HL-60 (cell line): ENCODE measurements at regions not wholly inside any gene's neighbourhood (a gene's known extent, or its start where the extent isn't known, plus 50 kb on each side); places are given as distances from the start of the nearest gene placed in this dataset.

Experiments
- DNase-seq, 2 experiments: peaks; one replicate each; pipeline ENCODE4 v3.0.0-alpha.2; 2010 to 2020; ENCODE audit warnings: low read depth in 1 of 2, low spot score in 1 of 2
- H3K27ac ChIP-seq: fragments of 250-450 bp; sonication (Bioruptor Pico); replicated peaks from 2 replicates; pipeline ENCODE4 v1.5.1; 2020; ENCODE audit warnings: mild to moderate bottlenecking, moderate library complexity
- H3K27me3 ChIP-seq: fragments of 250-450 bp; sonication (Bioruptor Pico); 2 replicates; pipeline ENCODE4 v1.5.1; 2021; ENCODE audit warnings: mild to moderate bottlenecking, moderate library complexity; ENCODE audit not compliant: insufficient read depth, poor library complexity, severe bottlenecking
- H3K4me3 ChIP-seq: replicated peaks from 2 replicates; pipeline ENCODE4 v1.5.1; 2011; ENCODE audit warnings: mild to moderate bottlenecking, control low read depth, low read length; ENCODE audit not compliant: insufficient read depth
- GABPA ChIP-seq: IDR thresholded peaks from 2 replicates; pipeline ENCODE4 v1.6.1; 2012; ENCODE audit warnings: low read depth
- POLR2AphosphoS5 ChIP-seq: IDR thresholded peaks from 2 replicates; pipeline ENCODE4 v1.6.1; 2012; ENCODE audit warnings: low read depth
- SPI1 ChIP-seq: IDR thresholded peaks from 2 replicates; pipeline ENCODE4 v1.6.1; 2012; ENCODE audit warnings: low read depth, mild to moderate bottlenecking, borderline replicate concordance
- TF ChIP-seq, protein P1 (sequence below): IDR thresholded peaks from one replicate; pipeline ENCODE4 v1.5.1; 2011; ENCODE audit warnings: low read length, control low read depth, inconsistent platforms; ENCODE audit not compliant: insufficient read depth
- TF ChIP-seq, protein P2 (sequence below): IDR thresholded peaks from 2 replicates; pipeline ENCODE4 v1.6.1; 2012; ENCODE audit warnings: low read depth; ENCODE audit not compliant: insufficient replicate concordance

DNA sequence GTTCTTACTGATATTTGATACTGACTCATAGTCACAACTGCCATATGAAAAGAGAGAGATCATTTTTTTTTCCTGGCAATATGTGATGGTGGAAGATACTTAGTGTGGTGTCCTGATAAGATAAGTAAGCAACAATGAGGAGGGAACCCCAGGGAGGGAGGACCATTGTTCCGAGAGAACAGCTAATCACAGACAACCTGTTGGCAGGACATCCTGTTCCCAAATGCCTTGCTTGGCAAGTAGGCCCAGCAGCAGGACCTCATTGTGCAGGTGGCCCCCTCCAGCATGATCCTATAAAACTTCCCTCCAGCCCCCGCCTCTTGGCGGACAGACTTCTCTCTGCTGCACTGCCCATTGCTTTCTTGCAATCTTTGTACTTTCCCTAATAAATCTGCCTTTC lies 329.4 kb upstream of the CHRM3 start:
- no peak for DNase-seq
- Histone ChIP-seq H3K27me3 (no peaks in the 10 kb centered on the region), H3K27ac (no peak overlapping the region), H3K4me3 (no peak overlapping the region)
- TF ChIP-seq, protein P1, sequence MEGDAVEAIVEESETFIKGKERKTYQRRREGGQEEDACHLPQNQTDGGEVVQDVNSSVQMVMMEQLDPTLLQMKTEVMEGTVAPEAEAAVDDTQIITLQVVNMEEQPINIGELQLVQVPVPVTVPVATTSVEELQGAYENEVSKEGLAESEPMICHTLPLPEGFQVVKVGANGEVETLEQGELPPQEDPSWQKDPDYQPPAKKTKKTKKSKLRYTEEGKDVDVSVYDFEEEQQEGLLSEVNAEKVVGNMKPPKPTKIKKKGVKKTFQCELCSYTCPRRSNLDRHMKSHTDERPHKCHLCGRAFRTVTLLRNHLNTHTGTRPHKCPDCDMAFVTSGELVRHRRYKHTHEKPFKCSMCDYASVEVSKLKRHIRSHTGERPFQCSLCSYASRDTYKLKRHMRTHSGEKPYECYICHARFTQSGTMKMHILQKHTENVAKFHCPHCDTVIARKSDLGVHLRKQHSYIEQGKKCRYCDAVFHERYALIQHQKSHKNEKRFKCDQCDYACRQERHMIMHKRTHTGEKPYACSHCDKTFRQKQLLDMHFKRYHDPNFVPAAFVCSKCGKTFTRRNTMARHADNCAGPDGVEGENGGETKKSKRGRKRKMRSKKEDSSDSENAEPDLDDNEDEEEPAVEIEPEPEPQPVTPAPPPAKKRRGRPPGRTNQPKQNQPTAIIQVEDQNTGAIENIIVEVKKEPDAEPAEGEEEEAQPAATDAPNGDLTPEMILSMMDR: no peak
- TF ChIP-seq POLR2AphosphoS5: no peak
- TF ChIP-seq GABPA: no peak
- TF ChIP-seq, protein P2, sequence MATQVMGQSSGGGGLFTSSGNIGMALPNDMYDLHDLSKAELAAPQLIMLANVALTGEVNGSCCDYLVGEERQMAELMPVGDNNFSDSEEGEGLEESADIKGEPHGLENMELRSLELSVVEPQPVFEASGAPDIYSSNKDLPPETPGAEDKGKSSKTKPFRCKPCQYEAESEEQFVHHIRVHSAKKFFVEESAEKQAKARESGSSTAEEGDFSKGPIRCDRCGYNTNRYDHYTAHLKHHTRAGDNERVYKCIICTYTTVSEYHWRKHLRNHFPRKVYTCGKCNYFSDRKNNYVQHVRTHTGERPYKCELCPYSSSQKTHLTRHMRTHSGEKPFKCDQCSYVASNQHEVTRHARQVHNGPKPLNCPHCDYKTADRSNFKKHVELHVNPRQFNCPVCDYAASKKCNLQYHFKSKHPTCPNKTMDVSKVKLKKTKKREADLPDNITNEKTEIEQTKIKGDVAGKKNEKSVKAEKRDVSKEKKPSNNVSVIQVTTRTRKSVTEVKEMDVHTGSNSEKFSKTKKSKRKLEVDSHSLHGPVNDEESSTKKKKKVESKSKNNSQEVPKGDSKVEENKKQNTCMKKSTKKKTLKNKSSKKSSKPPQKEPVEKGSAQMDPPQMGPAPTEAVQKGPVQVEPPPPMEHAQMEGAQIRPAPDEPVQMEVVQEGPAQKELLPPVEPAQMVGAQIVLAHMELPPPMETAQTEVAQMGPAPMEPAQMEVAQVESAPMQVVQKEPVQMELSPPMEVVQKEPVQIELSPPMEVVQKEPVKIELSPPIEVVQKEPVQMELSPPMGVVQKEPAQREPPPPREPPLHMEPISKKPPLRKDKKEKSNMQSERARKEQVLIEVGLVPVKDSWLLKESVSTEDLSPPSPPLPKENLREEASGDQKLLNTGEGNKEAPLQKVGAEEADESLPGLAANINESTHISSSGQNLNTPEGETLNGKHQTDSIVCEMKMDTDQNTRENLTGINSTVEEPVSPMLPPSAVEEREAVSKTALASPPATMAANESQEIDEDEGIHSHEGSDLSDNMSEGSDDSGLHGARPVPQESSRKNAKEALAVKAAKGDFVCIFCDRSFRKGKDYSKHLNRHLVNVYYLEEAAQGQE: no peak
- TF ChIP-seq SPI1: no peak

DNA sequence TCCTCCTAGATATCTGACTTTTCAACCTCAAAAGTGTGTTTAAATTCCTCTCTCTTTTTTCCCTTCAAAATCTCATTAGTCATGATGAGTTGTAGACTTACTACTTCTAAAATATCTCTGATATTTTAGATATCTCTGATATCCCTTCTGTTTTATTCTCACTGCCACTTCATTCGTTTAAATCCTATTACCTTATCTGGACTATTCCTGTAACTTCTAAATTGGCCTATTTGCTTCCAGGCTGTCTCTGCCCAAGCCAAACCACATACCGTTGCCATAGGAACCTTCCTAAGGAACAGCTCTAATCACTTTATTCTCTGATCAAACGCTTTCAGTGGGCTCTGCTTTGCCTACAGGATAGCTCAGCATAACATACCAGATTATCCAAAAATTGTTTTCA lies 333.1 kb upstream of the CHRM3 start:
- Histone ChIP-seq H3K4me3 (no peak overlapping the region), H3K27ac (no peak overlapping the region), H3K27me3 (no peaks in the 10 kb centered on the region)
- TF ChIP-seq GABPA (no peak), SPI1 (no peak), POLR2AphosphoS5 (no peak)
- TF ChIP-seq, protein P1: no peak
- TF ChIP-seq, protein P2: no peak
- DNase-seq: no peak

DNA sequence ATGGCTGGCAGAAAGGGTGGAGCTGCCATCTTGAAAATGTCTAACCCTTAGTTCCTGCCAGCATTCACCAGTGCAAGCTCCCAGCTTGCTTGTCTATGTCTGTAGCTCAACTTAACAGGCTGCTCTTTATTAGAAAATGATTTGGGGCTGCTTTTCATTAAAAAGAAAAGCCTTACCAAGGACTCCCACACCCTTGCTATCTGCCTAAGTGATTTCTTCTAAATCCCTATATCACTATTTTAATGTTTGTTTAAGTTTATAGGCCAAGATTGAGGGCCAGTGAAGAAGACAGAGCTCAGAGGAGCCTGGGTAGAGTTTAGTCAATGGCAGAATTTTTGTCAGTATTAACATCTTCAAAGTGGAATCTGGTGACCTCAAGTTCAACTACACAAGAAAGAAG lies 336.8 kb upstream of the CHRM3 start:
- Histone ChIP-seq H3K27ac (no peak overlapping the region), H3K4me3 (no peak overlapping the region), H3K27me3 (no peaks in the 10 kb centered on the region)
- no peak for DNase-seq
- TF ChIP-seq GABPA (no peak), POLR2AphosphoS5 (no peak), SPI1 (no peak)
- TF ChIP-seq, protein P2: no peak
- TF ChIP-seq, protein P1: no peak
